ENCODE measurements at regions not wholly inside any gene's neighbourhood (a gene's known extent, or its start where the extent isn't known, plus 50 kb on each side); places are given as distances from the start of the nearest gene placed in this dataset.
"Not testable (repeated sequence)": the region's sequence is repeated elsewhere in the genome, so short reads cannot be mapped to it uniquely, and the experiment has no call there.

GRCh38 chr2:13289310-13289709 lies 572.6 kb downstream of the TRIB2 start:
- Histone ChIP-seq H3K4me3 (ENCODE audit: control insufficient read depth in 1 of 7, extremely low read depth in 1 of 7, insufficient read depth in 4 of 7, low read depth in 2 of 7, low read length in 6 of 7) (no peak overlapping the region), H3K27me3 (replicated peaks in 2 of 5; ENCODE audit: control insufficient read depth in 4 of 5, insufficient read depth in 5 of 5, low read length in 4 of 5) (no peaks in the 10 kb centered on the region), H3K36me3 (ENCODE audit: control insufficient read depth in 4 of 4, insufficient read depth in 4 of 4, low read length in 3 of 4) (no peaks in the 10 kb centered on the region), H3K27ac (ENCODE audit: insufficient read depth in 1 of 2, low read depth in 1 of 2, low read length in 2 of 2, poor library complexity in 1 of 2, severe bottlenecking in 2 of 2) (no peak overlapping the region), H3K4me1 (ENCODE audit: control extremely low read depth in 1 of 4, control insufficient read depth in 4 of 4, insufficient read depth in 4 of 4, low read length in 3 of 4) (no peaks in the 10 kb centered on the region), H3K9me3 (ENCODE audit: control extremely low read depth in 1 of 5, control insufficient read depth in 4 of 5, insufficient read depth in 2 of 5, low read depth in 1 of 5, low read length in 4 of 5) (no peaks in the 10 kb centered on the region)
- no peak for DNase-seq
- CTCF ChIA-PET: no interaction called here
- POLR2A ChIA-PET: no interaction called here

GRCh38 chr2:13308478-13308805 lies 591.7 kb downstream of the TRIB2 start:
- DNase-seq; H3K27me3 ChIP-seq (replicated peaks in 2 of 5; ENCODE audit: control insufficient read depth in 4 of 5, insufficient read depth in 5 of 5, low read length in 4 of 5); H3K9me3 ChIP-seq (ENCODE audit: control extremely low read depth in 1 of 5, control insufficient read depth in 4 of 5, insufficient read depth in 2 of 5, low read depth in 1 of 5, low read length in 4 of 5); H3K36me3 ChIP-seq (ENCODE audit: control insufficient read depth in 4 of 4, insufficient read depth in 4 of 4, low read length in 3 of 4); H3K27ac ChIP-seq (ENCODE audit: insufficient read depth in 1 of 2, low read depth in 1 of 2, low read length in 2 of 2, poor library complexity in 1 of 2, severe bottlenecking in 2 of 2); H3K4me3 ChIP-seq (ENCODE audit: control insufficient read depth in 1 of 7, extremely low read depth in 1 of 7, insufficient read depth in 4 of 7, low read depth in 2 of 7, low read length in 6 of 7); POLR2A ChIA-PET; H3K4me1 ChIP-seq (ENCODE audit: control extremely low read depth in 1 of 4, control insufficient read depth in 4 of 4, insufficient read depth in 4 of 4, low read length in 3 of 4); CTCF ChIA-PET: not testable (repeated sequence)
- WGBS (ENCODE audit: insufficient coverage): 91% methylated on average over 9 of the region's 33 CpGs

- Histone ChIP-seq H3K27ac (ENCODE audit: insufficient read depth in 1 of 2, low read depth in 1 of 2, low read length in 2 of 2, poor library complexity in 1 of 2, severe bottlenecking in 2 of 2) (no peak overlapping the region), H3K27me3 (replicated peaks in 2 of 5; ENCODE audit: control insufficient read depth in 4 of 5, insufficient read depth in 5 of 5, low read length in 4 of 5) (no peaks in the 10 kb centered on the region), H3K9me3 (ENCODE audit: control extremely low read depth in 1 of 5, control insufficient read depth in 4 of 5, insufficient read depth in 2 of 5, low read depth in 1 of 5, low read length in 4 of 5) (no peaks in the 10 kb centered on the region), H3K36me3 (ENCODE audit: control insufficient read depth in 4 of 4, insufficient read depth in 4 of 4, low read length in 3 of 4) (no peaks in the 10 kb centered on the region), H3K4me3 (ENCODE audit: control insufficient read depth in 1 of 7, extremely low read depth in 1 of 7, insufficient read depth in 4 of 7, low read depth in 2 of 7, low read length in 6 of 7) (no peak overlapping the region), H3K4me1 (ENCODE audit: control extremely low read depth in 1 of 4, control insufficient read depth in 4 of 4, insufficient read depth in 4 of 4, low read length in 3 of 4) (no peaks in the 10 kb centered on the region)
- ChIA-PET POLR2A (no interaction called here), CTCF (no interaction called here)
- no peak for DNase-seq
- 94% methylated on average over 2 of the region's 4 CpGs for WGBS (ENCODE audit: insufficient coverage)
Measured at GRCh38 chr2:13308989-13309388, 592.3 kb downstream of the TRIB2 start.

- no peaks in the 10 kb centered on the region for H3K9me3 ChIP-seq (ENCODE audit: control extremely low read depth in 1 of 5, control insufficient read depth in 4 of 5, insufficient read depth in 2 of 5, low read depth in 1 of 5, low read length in 4 of 5)
- POLR2A ChIA-PET: no interaction called here
Measured at GRCh38 chr2:13332060-13332459, 615.3 kb downstream of the TRIB2 start.

GRCh38 chr2:13334071-13334470 lies 617.3 kb downstream of the TRIB2 start:
- DNase-seq; H3K9me3 ChIP-seq (ENCODE audit: control extremely low read depth in 1 of 5, control insufficient read depth in 4 of 5, insufficient read depth in 2 of 5, low read depth in 1 of 5, low read length in 4 of 5); POLR2A ChIA-PET: not testable (repeated sequence)

More at GRCh38 chr2:13332060-13332459, 615.3 kb downstream of the TRIB2 start:
- WGBS (ENCODE audit: insufficient coverage): no CpG with 5 or more reads among the region's 2 CpGs
- H3K36me3 ChIP-seq (ENCODE audit: control insufficient read depth in 4 of 4, insufficient read depth in 4 of 4, low read length in 3 of 4): no peaks in the 10 kb centered on the region
- CTCF ChIA-PET: no interaction called here
- H3K27ac ChIP-seq (ENCODE audit: insufficient read depth in 1 of 2, low read depth in 1 of 2, low read length in 2 of 2, poor library complexity in 1 of 2, severe bottlenecking in 2 of 2): no peak overlapping the region
- no peaks in the 10 kb centered on the region for H3K27me3 ChIP-seq (replicated peaks in 2 of 5; ENCODE audit: control insufficient read depth in 4 of 5, insufficient read depth in 5 of 5, low read length in 4 of 5)
- H3K4me1 ChIP-seq (ENCODE audit: control extremely low read depth in 1 of 4, control insufficient read depth in 4 of 4, insufficient read depth in 4 of 4, low read length in 3 of 4): no peaks in the 10 kb centered on the region
- no peak for DNase-seq
- H3K4me3 ChIP-seq (ENCODE audit: control insufficient read depth in 1 of 7, extremely low read depth in 1 of 7, insufficient read depth in 4 of 7, low read depth in 2 of 7, low read length in 6 of 7): no peak overlapping the region

GRCh38 chr2:13334545-13334944 lies 617.8 kb downstream of the TRIB2 start:
- no peaks in the 10 kb centered on the region for H3K27me3 ChIP-seq (replicated peaks in 2 of 5; ENCODE audit: control insufficient read depth in 4 of 5, insufficient read depth in 5 of 5, low read length in 4 of 5)
- DNase-seq: no peak
- ChIA-PET CTCF (no interaction called here), POLR2A (no interaction called here)
- H3K4me3 ChIP-seq (ENCODE audit: control insufficient read depth in 1 of 7, extremely low read depth in 1 of 7, insufficient read depth in 4 of 7, low read depth in 2 of 7, low read length in 6 of 7): no peak overlapping the region
- H3K4me1 ChIP-seq (ENCODE audit: control extremely low read depth in 1 of 4, control insufficient read depth in 4 of 4, insufficient read depth in 4 of 4, low read length in 3 of 4): no peaks in the 10 kb centered on the region
- no peak overlapping the region for H3K27ac ChIP-seq (ENCODE audit: insufficient read depth in 1 of 2, low read depth in 1 of 2, low read length in 2 of 2, poor library complexity in 1 of 2, severe bottlenecking in 2 of 2)
- no peaks in the 10 kb centered on the region for H3K36me3 ChIP-seq (ENCODE audit: control insufficient read depth in 4 of 4, insufficient read depth in 4 of 4, low read length in 3 of 4)
- H3K9me3 ChIP-seq (ENCODE audit: control extremely low read depth in 1 of 5, control insufficient read depth in 4 of 5, insufficient read depth in 2 of 5, low read depth in 1 of 5, low read length in 4 of 5): no peaks in the 10 kb centered on the region

More at GRCh38 chr2:13334071-13334470, 617.3 kb downstream of the TRIB2 start:
- H3K27me3 ChIP-seq (replicated peaks in 2 of 5; ENCODE audit: control insufficient read depth in 4 of 5, insufficient read depth in 5 of 5, low read length in 4 of 5); CTCF ChIA-PET; H3K27ac ChIP-seq (ENCODE audit: insufficient read depth in 1 of 2, low read depth in 1 of 2, low read length in 2 of 2, poor library complexity in 1 of 2, severe bottlenecking in 2 of 2); H3K4me1 ChIP-seq (ENCODE audit: control extremely low read depth in 1 of 4, control insufficient read depth in 4 of 4, insufficient read depth in 4 of 4, low read length in 3 of 4); H3K36me3 ChIP-seq (ENCODE audit: control insufficient read depth in 4 of 4, insufficient read depth in 4 of 4, low read length in 3 of 4); H3K4me3 ChIP-seq (ENCODE audit: control insufficient read depth in 1 of 7, extremely low read depth in 1 of 7, insufficient read depth in 4 of 7, low read depth in 2 of 7, low read length in 6 of 7): not testable (repeated sequence)

- H3K27ac ChIP-seq (ENCODE audit: insufficient read depth in 1 of 2, low read depth in 1 of 2, low read length in 2 of 2, poor library complexity in 1 of 2, severe bottlenecking in 2 of 2): no peak overlapping the region
- H3K27me3 ChIP-seq (replicated peaks in 2 of 5; ENCODE audit: control insufficient read depth in 4 of 5, insufficient read depth in 5 of 5, low read length in 4 of 5): no peaks in the 10 kb centered on the region
- no peak for DNase-seq
- WGBS (ENCODE audit: insufficient coverage): 89% methylated on average over 2 of the region's 2 CpGs
- ChIA-PET POLR2A (no interaction called here), CTCF (no interaction called here)
- no peaks in the 10 kb centered on the region for H3K4me1 ChIP-seq (ENCODE audit: control extremely low read depth in 1 of 4, control insufficient read depth in 4 of 4, insufficient read depth in 4 of 4, low read length in 3 of 4)
- no peaks in the 10 kb centered on the region for H3K36me3 ChIP-seq (ENCODE audit: control insufficient read depth in 4 of 4, insufficient read depth in 4 of 4, low read length in 3 of 4)
- H3K9me3 ChIP-seq (ENCODE audit: control extremely low read depth in 1 of 5, control insufficient read depth in 4 of 5, insufficient read depth in 2 of 5, low read depth in 1 of 5, low read length in 4 of 5): no peaks in the 10 kb centered on the region
- H3K4me3 ChIP-seq (ENCODE audit: control insufficient read depth in 1 of 7, extremely low read depth in 1 of 7, insufficient read depth in 4 of 7, low read depth in 2 of 7, low read length in 6 of 7): no peak overlapping the region
Measured at GRCh38 chr2:13335862-13336535, 619.3 kb downstream of the TRIB2 start.

Measured in common myeloid progenitor, CD34-positive (primary cell).